ENCODE measurements at regions not wholly inside any gene's neighbourhood (a gene's known extent, or its start where the extent isn't known, plus 50 kb on each side); places are given as distances from the start of the nearest gene placed in this dataset.

GRCh38 chr6:168880271-168880670 lies 373.4 kb downstream of the THBS2 start:
- DNase-seq (ENCODE audit: low read depth) = no peak

- no peak for DNase-seq (ENCODE audit: low read depth)
These were observed 375.8 kb downstream of the THBS2 start for GRCh38 chr6:168877821-168878282.

- DNase-seq (ENCODE audit: low read depth) = no peak
These were observed 376.7 kb downstream of the THBS2 start for GRCh38 chr6:168876956-168877355.

- no peak for DNase-seq (ENCODE audit: low read depth)
These were observed 377.7 kb downstream of the THBS2 start for GRCh38 chr6:168875811-168876576.

- DNase-seq (ENCODE audit: low read depth) = no peak
These were observed 379.0 kb downstream of the THBS2 start for GRCh38 chr6:168874637-168875036.

GRCh38 chr6:168873278-168874190 lies 380.1 kb downstream of the THBS2 start:
- no peak for DNase-seq (ENCODE audit: low read depth)

- DNase-seq (ENCODE audit: low read depth) = no peak
These were observed 381.9 kb downstream of the THBS2 start for GRCh38 chr6:168871642-168872315.

GRCh38 chr6:168870982-168871381 lies 382.7 kb downstream of the THBS2 start:
- DNase-seq (ENCODE audit: low read depth) = no peak

GRCh38 chr6:168867247-168868102 lies 386.2 kb downstream of the THBS2 start:
- DNase-seq (ENCODE audit: low read depth) = no peak

GRCh38 chr6:168866534-168866933 lies 387.1 kb downstream of the THBS2 start:
- no peak for DNase-seq (ENCODE audit: low read depth)

- DNase-seq (ENCODE audit: low read depth) = no peak
These were observed 388.1 kb downstream of the THBS2 start for GRCh38 chr6:168865522-168865921.

- no peak for DNase-seq (ENCODE audit: low read depth)
These were observed 388.8 kb downstream of the THBS2 start for GRCh38 chr6:168864541-168865460.

GRCh38 chr6:168863467-168863866 lies 390.2 kb downstream of the THBS2 start:
- DNase-seq (ENCODE audit: low read depth) = no peak

- no peak for DNase-seq (ENCODE audit: low read depth)
These were observed 391.2 kb downstream of the THBS2 start for GRCh38 chr6:168862346-168862980.

GRCh38 chr6:168860987-168861386 lies 392.7 kb downstream of the THBS2 start:
- DNase-seq (ENCODE audit: low read depth) = no peak

GRCh38 chr6:168860341-168860740 lies 393.3 kb downstream of the THBS2 start:
- no peak for DNase-seq (ENCODE audit: low read depth)

- DNase-seq (ENCODE audit: low read depth) = no peak
These were observed 394.7 kb downstream of the THBS2 start for GRCh38 chr6:168858926-168859325.

GRCh38 chr6:168856914-168857313 lies 396.7 kb downstream of the THBS2 start:
- DNase-seq (ENCODE audit: low read depth) = no peak

GRCh38 chr6:168852376-168852884 lies 401.2 kb downstream of the THBS2 start:
- DNase-seq (ENCODE audit: low read depth) = no peak

Data from activated T-helper 9 cell treated with anti-CD3 and anti-CD28 coated beads, Interleukin-2, amount 50 U/mL, for 16 hours (primary cell).